ENCODE measurements at regions not wholly inside any gene's neighbourhood (a gene's known extent, or its start where the extent isn't known, plus 50 kb on each side); places are given as distances from the start of the nearest gene placed in this dataset.
"Not testable (repeated sequence)": the region's sequence is repeated elsewhere in the genome, so short reads cannot be mapped to it uniquely, and the experiment has no call there.

- not testable (repeated sequence) for H3K9me3 ChIP-seq (ENCODE audit: low read length); H3K4me3 ChIP-seq (ENCODE audit: low read depth in 1 of 2, low read length in 2 of 2); H3K27me3 ChIP-seq (ENCODE audit: control insufficient read depth in 1 of 2, insufficient read depth in 2 of 2, low read length in 2 of 2); H3K4me1 ChIP-seq (ENCODE audit: insufficient read depth, low read length); H3K27ac ChIP-seq (ENCODE audit: low read depth, low read length); H3K36me3 ChIP-seq (ENCODE audit: insufficient read depth, low read length); H3K9ac ChIP-seq (ENCODE audit: low read length)
Observed at GRCh38 chr6:26898785-26899184, 239.2 kb upstream of the ZNF322 start.

DNA sequence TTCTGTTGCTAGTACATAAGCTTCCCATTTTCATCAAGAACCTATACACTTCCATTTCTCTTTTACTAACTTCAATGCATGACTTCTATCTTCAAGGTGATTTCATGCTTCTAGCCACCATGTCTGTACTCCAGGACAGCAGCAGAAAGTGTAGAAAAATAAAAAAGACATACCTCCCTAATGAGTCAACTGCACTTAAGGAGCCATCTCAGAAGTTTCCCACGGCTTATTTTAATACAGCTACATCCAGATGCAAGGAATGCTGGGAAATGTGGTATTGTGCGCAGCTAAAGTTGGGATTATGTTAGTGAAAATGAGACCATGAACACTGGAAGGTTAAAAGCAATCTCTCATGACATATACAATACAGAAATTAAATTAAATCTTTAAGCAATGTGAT, 264.7 kb upstream of the ZNF322 start:
- not testable (repeated sequence) for H3K9me3 ChIP-seq (ENCODE audit: low read length); H3K36me3 ChIP-seq (ENCODE audit: insufficient read depth, low read length); H3K27me3 ChIP-seq (ENCODE audit: control insufficient read depth in 1 of 2, insufficient read depth in 2 of 2, low read length in 2 of 2); H3K9ac ChIP-seq (ENCODE audit: low read length); H3K4me1 ChIP-seq (ENCODE audit: insufficient read depth, low read length); H3K4me3 ChIP-seq (ENCODE audit: low read depth in 1 of 2, low read length in 2 of 2); H3K27ac ChIP-seq (ENCODE audit: low read depth, low read length)

GRCh38 chr6:26928190-26928589, 268.6 kb upstream of the ZNF322 start:
- not testable (repeated sequence) for H3K4me1 ChIP-seq (ENCODE audit: insufficient read depth, low read length); H3K27me3 ChIP-seq (ENCODE audit: control insufficient read depth in 1 of 2, insufficient read depth in 2 of 2, low read length in 2 of 2); H3K9ac ChIP-seq (ENCODE audit: low read length); H3K4me3 ChIP-seq (ENCODE audit: low read depth in 1 of 2, low read length in 2 of 2); H3K27ac ChIP-seq (ENCODE audit: low read depth, low read length); H3K36me3 ChIP-seq (ENCODE audit: insufficient read depth, low read length); H3K9me3 ChIP-seq (ENCODE audit: low read length)

DNA sequence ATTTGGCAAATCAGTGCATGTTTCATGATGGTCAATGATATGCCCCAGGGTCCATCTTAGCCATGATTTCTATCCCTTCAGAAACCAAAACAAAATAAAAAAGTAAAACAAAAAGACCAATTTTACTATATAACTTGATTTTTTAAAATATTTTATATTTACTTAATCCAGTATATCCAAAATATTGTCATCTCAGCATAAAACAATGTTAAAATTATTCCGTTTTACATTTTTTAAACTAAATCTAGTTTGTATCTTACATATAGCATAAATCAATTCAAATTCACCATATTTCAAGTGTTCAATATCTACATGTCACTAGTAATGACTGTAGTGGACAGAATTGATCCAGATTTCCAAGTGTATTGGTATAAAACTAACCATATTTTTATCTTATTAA, 277.7 kb upstream of the ZNF322 start:
- H3K36me3 ChIP-seq (ENCODE audit: insufficient read depth, low read length); H3K4me1 ChIP-seq (ENCODE audit: insufficient read depth, low read length); H3K27me3 ChIP-seq (ENCODE audit: control insufficient read depth in 1 of 2, insufficient read depth in 2 of 2, low read length in 2 of 2); H3K4me3 ChIP-seq (ENCODE audit: low read depth in 1 of 2, low read length in 2 of 2); H3K9ac ChIP-seq (ENCODE audit: low read length); H3K27ac ChIP-seq (ENCODE audit: low read depth, low read length); H3K9me3 ChIP-seq (ENCODE audit: low read length): not testable (repeated sequence)

GRCh38 chr6:26951211-26951610, 291.7 kb upstream of the ZNF322 start:
- not testable (repeated sequence) for H3K36me3 ChIP-seq (ENCODE audit: insufficient read depth, low read length); H3K9ac ChIP-seq (ENCODE audit: low read length); H3K27ac ChIP-seq (ENCODE audit: low read depth, low read length); H3K27me3 ChIP-seq (ENCODE audit: control insufficient read depth in 1 of 2, insufficient read depth in 2 of 2, low read length in 2 of 2); H3K4me1 ChIP-seq (ENCODE audit: insufficient read depth, low read length); H3K9me3 ChIP-seq (ENCODE audit: low read length); H3K4me3 ChIP-seq (ENCODE audit: low read depth in 1 of 2, low read length in 2 of 2)

DNA sequence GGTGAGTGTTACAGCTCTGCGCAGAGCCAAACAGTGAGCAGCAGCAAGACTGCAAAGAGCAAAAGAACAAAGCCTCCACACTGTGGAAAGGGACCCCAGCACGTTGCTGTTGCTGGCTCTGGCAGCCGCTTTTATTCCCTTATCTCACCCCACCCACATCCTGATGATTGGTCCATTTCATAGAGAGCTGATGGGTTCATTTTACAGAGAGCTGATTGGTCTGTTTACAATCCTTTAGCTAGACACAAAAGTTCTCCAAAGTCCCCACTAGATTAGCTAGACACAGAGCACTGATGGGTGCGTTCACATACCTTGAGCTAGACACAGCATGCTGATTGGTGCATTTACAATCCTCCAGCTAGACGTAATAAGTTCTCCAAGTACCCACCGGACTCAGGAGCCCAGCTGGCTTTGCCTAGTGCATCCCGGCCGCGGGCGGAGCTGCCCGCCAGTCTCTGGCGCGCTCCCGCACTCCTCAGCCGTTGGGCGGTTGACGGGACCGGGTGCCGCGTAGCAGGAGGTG, 291.4 kb upstream of the PRSS16 start:
- H3K9ac ChIP-seq (ENCODE audit: low read length); H3K36me3 ChIP-seq (ENCODE audit: insufficient read depth, low read length); H3K27me3 ChIP-seq (ENCODE audit: control insufficient read depth in 1 of 2, insufficient read depth in 2 of 2, low read length in 2 of 2); H3K27ac ChIP-seq (ENCODE audit: low read depth, low read length); H3K9me3 ChIP-seq (ENCODE audit: low read length); H3K4me1 ChIP-seq (ENCODE audit: insufficient read depth, low read length): not testable (repeated sequence)
- H3K4me3 ChIP-seq (ENCODE audit: low read depth in 1 of 2, low read length in 2 of 2), result peak overlapping the region in 1 of 2 donors; percentile 41

GRCh38 chr6:26956601-26957184, 290.8 kb upstream of the PRSS16 start:
- H3K36me3 ChIP-seq (ENCODE audit: insufficient read depth, low read length); H3K27ac ChIP-seq (ENCODE audit: low read depth, low read length); H3K27me3 ChIP-seq (ENCODE audit: control insufficient read depth in 1 of 2, insufficient read depth in 2 of 2, low read length in 2 of 2); H3K4me1 ChIP-seq (ENCODE audit: insufficient read depth, low read length); H3K9me3 ChIP-seq (ENCODE audit: low read length); H3K9ac ChIP-seq (ENCODE audit: low read length): not testable (repeated sequence)
- H3K4me3 ChIP-seq (ENCODE audit: low read depth in 1 of 2, low read length in 2 of 2), result peak overlapping the region; percentile 27 to 47

- H3K27ac ChIP-seq (ENCODE audit: low read depth, low read length); H3K36me3 ChIP-seq (ENCODE audit: insufficient read depth, low read length); H3K9me3 ChIP-seq (ENCODE audit: low read length); H3K9ac ChIP-seq (ENCODE audit: low read length); H3K4me1 ChIP-seq (ENCODE audit: insufficient read depth, low read length); H3K27me3 ChIP-seq (ENCODE audit: control insufficient read depth in 1 of 2, insufficient read depth in 2 of 2, low read length in 2 of 2): not testable (repeated sequence)
- H3K4me3 ChIP-seq (ENCODE audit: low read depth in 1 of 2, low read length in 2 of 2), result peak overlapping the region in 1 of 2 donors; percentile 47
Observed at GRCh38 chr6:26957399-26958127, 289.9 kb upstream of the PRSS16 start.

DNA sequence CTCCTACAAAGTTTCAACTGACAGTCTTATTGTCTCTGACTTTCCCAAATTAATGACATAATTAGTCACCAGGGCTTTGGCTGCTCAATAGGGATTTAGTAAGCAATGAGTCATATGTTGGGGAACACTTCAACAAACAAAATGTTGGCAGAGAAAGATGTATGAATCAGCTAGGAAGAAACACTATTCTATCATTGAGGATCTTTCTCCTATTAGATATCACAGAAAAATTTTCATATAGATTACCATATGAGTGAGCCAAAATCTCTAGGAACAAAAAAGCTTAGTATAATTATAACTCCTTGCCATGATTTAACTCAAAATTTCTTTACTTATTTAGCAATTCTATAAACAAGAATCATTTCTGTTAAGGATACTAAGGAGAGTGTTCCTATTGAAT, 286.3 kb upstream of the PRSS16 start:
- H3K4me1 ChIP-seq (ENCODE audit: insufficient read depth, low read length); H3K9me3 ChIP-seq (ENCODE audit: low read length); H3K9ac ChIP-seq (ENCODE audit: low read length); H3K27me3 ChIP-seq (ENCODE audit: control insufficient read depth in 1 of 2, insufficient read depth in 2 of 2, low read length in 2 of 2); H3K27ac ChIP-seq (ENCODE audit: low read depth, low read length); H3K4me3 ChIP-seq (ENCODE audit: low read depth in 1 of 2, low read length in 2 of 2); H3K36me3 ChIP-seq (ENCODE audit: insufficient read depth, low read length): not testable (repeated sequence)

DNA sequence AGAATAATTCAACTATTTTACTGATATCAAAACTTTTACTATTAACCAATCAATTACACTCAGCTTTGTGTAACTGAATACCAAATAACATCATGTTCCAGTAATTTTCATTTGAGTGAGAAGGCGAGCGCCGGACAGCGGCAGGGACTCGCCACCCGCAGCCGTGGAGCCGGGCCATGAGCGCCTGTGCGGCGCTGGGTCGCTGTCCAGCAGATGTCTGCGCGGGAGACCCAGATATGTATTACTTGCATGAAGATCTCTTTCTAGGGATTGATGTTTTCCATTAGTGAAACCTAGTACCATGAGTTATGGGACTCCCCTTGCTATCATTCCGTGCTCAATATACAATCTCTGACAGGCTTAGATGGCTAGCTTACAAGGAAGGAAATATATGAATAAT, 245.1 kb upstream of the PRSS16 start:
- H3K9ac ChIP-seq (ENCODE audit: low read length), result no peak overlapping the region
- H3K4me1 ChIP-seq (ENCODE audit: insufficient read depth, low read length), result no peaks in the 10 kb centered on the region
- H3K27ac ChIP-seq (ENCODE audit: low read depth, low read length), result no peak overlapping the region

GRCh38 chr6:27007020-27007419, 240.5 kb upstream of the PRSS16 start:
- no peak overlapping the region for H3K4me3 ChIP-seq (ENCODE audit: low read depth in 1 of 2, low read length in 2 of 2)

More for the DNA sequence above, 245.1 kb upstream of the PRSS16 start:
- H3K27me3 ChIP-seq (ENCODE audit: control insufficient read depth in 1 of 2, insufficient read depth in 2 of 2, low read length in 2 of 2), result no peaks in the 10 kb centered on the region
- H3K4me3 ChIP-seq (ENCODE audit: low read depth in 1 of 2, low read length in 2 of 2), result no peak overlapping the region
- H3K36me3 ChIP-seq (ENCODE audit: insufficient read depth, low read length), result no peaks in the 10 kb centered on the region
- H3K9me3 ChIP-seq (ENCODE audit: low read length), result no peaks in the 10 kb centered on the region

GRCh38 chr6:27008613-27009012, 238.9 kb upstream of the PRSS16 start:
- H3K27me3 ChIP-seq (ENCODE audit: control insufficient read depth in 1 of 2, insufficient read depth in 2 of 2, low read length in 2 of 2); H3K27ac ChIP-seq (ENCODE audit: low read depth, low read length); H3K9me3 ChIP-seq (ENCODE audit: low read length); H3K36me3 ChIP-seq (ENCODE audit: insufficient read depth, low read length); H3K9ac ChIP-seq (ENCODE audit: low read length); H3K4me3 ChIP-seq (ENCODE audit: low read depth in 1 of 2, low read length in 2 of 2); H3K4me1 ChIP-seq (ENCODE audit: insufficient read depth, low read length): not testable (repeated sequence)

More at GRCh38 chr6:27007020-27007419, 240.5 kb upstream of the PRSS16 start:
- no peaks in the 10 kb centered on the region for H3K36me3 ChIP-seq (ENCODE audit: insufficient read depth, low read length)
- no peaks in the 10 kb centered on the region for H3K4me1 ChIP-seq (ENCODE audit: insufficient read depth, low read length)
- no peaks in the 10 kb centered on the region for H3K9me3 ChIP-seq (ENCODE audit: low read length)
- no peaks in the 10 kb centered on the region for H3K27me3 ChIP-seq (ENCODE audit: control insufficient read depth in 1 of 2, insufficient read depth in 2 of 2, low read length in 2 of 2)
- H3K9ac ChIP-seq (ENCODE audit: low read length), result no peak overlapping the region
- no peak overlapping the region for H3K27ac ChIP-seq (ENCODE audit: low read depth, low read length)

All from muscle layer of colon (tissue), 2 donors.